Hepatocyte (in vitro differentiated cells): ENCODE measurements at regions not wholly inside any gene's neighbourhood (a gene's known extent, or its start where the extent isn't known, plus 50 kb on each side); places are given as distances from the start of the nearest gene placed in this dataset.

Experiments
- DNase-seq: peaks from one replicate; pipeline ENCODE4 v3.0.0-alpha.2; 2016; ENCODE audit warnings: low spot score
- H2AFZ ChIP-seq: fragments of 200-600 bp; sonication (generic); 2 replicates; pipeline ENCODE4 v1.6.0; 2016; ENCODE audit warnings: antibody characterized with exemption, mild to moderate bottlenecking
- H3K27ac ChIP-seq: fragments of 200-600 bp; sonication (generic); 2 replicates; pipeline ENCODE4 v1.5.1; 2016; ENCODE audit warnings: mild to moderate bottlenecking
- H3K27me3 ChIP-seq: fragments of 200-600 bp; sonication (generic); 2 replicates; pipeline ENCODE4 v1.6.1; 2016
- H3K36me3 ChIP-seq: fragments of 200-600 bp; sonication (generic); replicated peaks from 2 replicates; pipeline ENCODE4 v1.5.1; 2016; ENCODE audit warnings: low read depth; ENCODE audit not compliant: insufficient read depth
- H3K4me1 ChIP-seq: fragments of 200-600 bp; sonication (generic); 2 replicates; pipeline ENCODE4 v1.5.1; 2016; ENCODE audit warnings: mild to moderate bottlenecking, moderate library complexity; ENCODE audit not compliant: insufficient read depth
- H3K4me2 ChIP-seq: fragments of 200-600 bp; sonication (generic); 2 replicates; pipeline ENCODE4 v1.6.0; 2016
- H3K4me3 ChIP-seq: fragments of 200-600 bp; sonication (generic); 2 replicates; pipeline ENCODE4 v1.5.1; 2016; ENCODE audit warnings: mild to moderate bottlenecking
- H3K79me2 ChIP-seq: fragments of 200-600 bp; sonication (generic); 2 replicates; pipeline ENCODE4 v1.6.0; 2017; ENCODE audit warnings: mild to moderate bottlenecking
- H3K9me2 ChIP-seq: fragments of 200-600 bp; sonication (generic); replicated peaks from 2 replicates; pipeline ENCODE4 v1.6.0; 2017; ENCODE audit warnings: mild to moderate bottlenecking; ENCODE audit not compliant: insufficient read depth
- H3K9me3 ChIP-seq: fragments of 200-600 bp; sonication (generic); 2 replicates; pipeline ENCODE4 v1.5.1; 2016; ENCODE audit warnings: low read depth, mild to moderate bottlenecking
- H4K20me1 ChIP-seq: fragments of 200-600 bp; sonication (generic); 2 replicates; pipeline ENCODE4 v1.6.0; 2016; ENCODE audit warnings: mild to moderate bottlenecking; ENCODE audit not compliant: insufficient read depth, poor library complexity, severe bottlenecking
- CTCF ChIP-seq: fragments of 200-600 bp; sonication (generic); IDR thresholded peaks from 2 replicates; pipeline ENCODE4 v1.5.1; 2016; ENCODE audit warnings: antibody characterized with exemption, mild to moderate bottlenecking; ENCODE audit not compliant: poor library complexity
- EZH2 ChIP-seq: fragments of 200-600 bp; sonication (generic); IDR thresholded peaks from 2 replicates; pipeline ENCODE4 v1.6.1; 2016; ENCODE audit warnings: antibody characterized with exemption, mild to moderate bottlenecking, borderline replicate concordance
- EZH2phosphoT487 ChIP-seq: fragments of 200-600 bp; sonication (generic); IDR thresholded peaks from one replicate; pipeline ENCODE4 v1.6.1; 2018; ENCODE audit warnings: antibody characterized with exemption, mild to moderate bottlenecking, low read depth, moderate library complexity; ENCODE audit not compliant: unreplicated experiment, severe bottlenecking
- WGBS: methylation state at CpG from one replicate; pipeline ENCODE4 v1.1.6; 2016; ENCODE audit warnings: low lambda C conversion rate; ENCODE audit errors: missing lambda C conversion rate; 5-methylcytosine and 5-hydroxymethylcytosine counted together

GRCh38 chr3:61343543-61343942, 92.3 kb upstream of the FHIT start:
- Histone ChIP-seq H2AFZ (no peak overlapping the region), H3K9me2 (no peaks in the 10 kb centered on the region), H3K27ac (no peak overlapping the region), H4K20me1 (no peaks in the 10 kb centered on the region), H3K79me2 (no peaks in the 10 kb centered on the region), H3K4me2 (no peak overlapping the region), H3K36me3 (no peaks in the 10 kb centered on the region), H3K4me3 (no peak overlapping the region), H3K4me1 (no peaks in the 10 kb centered on the region), H3K27me3 (no peaks in the 10 kb centered on the region), H3K9me3 (no peaks in the 10 kb centered on the region)
- DNase-seq = no peak
- TF ChIP-seq CTCF (no peak), EZH2 (no peak), EZH2phosphoT487 (no peak)

DNA sequence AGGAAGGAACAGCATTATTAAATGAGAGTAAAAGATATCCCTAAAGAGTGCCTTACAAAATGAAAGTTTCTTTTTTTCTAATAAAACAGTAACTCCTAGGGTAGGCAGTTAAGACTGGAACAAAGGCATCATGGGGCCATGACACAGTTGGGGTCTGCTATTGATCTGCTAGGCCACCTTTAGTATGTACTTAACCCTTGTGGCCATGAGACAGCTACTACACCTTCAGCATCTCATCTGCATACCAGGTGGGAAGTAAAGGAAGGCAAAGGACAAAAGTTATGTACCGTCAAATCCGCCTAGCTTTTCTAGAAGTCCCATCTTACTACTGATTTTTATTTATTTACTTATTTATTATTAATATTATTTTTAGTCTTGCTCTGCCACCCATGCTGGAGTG, 93.8 kb upstream of the FHIT start:
- no peak for DNase-seq
- 94% methylated on average over 2 of the region's 2 CpGs for WGBS
- Histone ChIP-seq H3K9me3 (no peaks in the 10 kb centered on the region), H3K27me3 (no peaks in the 10 kb centered on the region), H3K9me2 (no peaks in the 10 kb centered on the region), H3K36me3 (no peaks in the 10 kb centered on the region), H2AFZ (no peak overlapping the region), H3K4me1 (no peaks in the 10 kb centered on the region), H4K20me1 (no peaks in the 10 kb centered on the region), H3K79me2 (no peaks in the 10 kb centered on the region), H3K4me3 (no peak overlapping the region), H3K27ac (no peak overlapping the region), H3K4me2 (no peak overlapping the region)
- TF ChIP-seq CTCF (no peak), EZH2phosphoT487 (no peak), EZH2 (no peak)

- H3K36me3 ChIP-seq = no peaks in the 10 kb centered on the region
- H3K9me2 ChIP-seq = no peaks in the 10 kb centered on the region
- no peaks in the 10 kb centered on the region for H3K9me3 ChIP-seq
- H3K4me3 ChIP-seq = no peak overlapping the region
- H3K27me3 ChIP-seq = no peaks in the 10 kb centered on the region
- no peaks in the 10 kb centered on the region for H3K4me1 ChIP-seq
- no peak for DNase-seq
- no peaks in the 10 kb centered on the region for H3K79me2 ChIP-seq
- no peaks in the 10 kb centered on the region for H4K20me1 ChIP-seq
- H2AFZ ChIP-seq = no peak overlapping the region
- no peak overlapping the region for H3K4me2 ChIP-seq
- no peak overlapping the region for H3K27ac ChIP-seq
- TF ChIP-seq CTCF (no peak), EZH2 (no peak), EZH2phosphoT487 (no peak)
Measured at GRCh38 chr3:61347981-61348380, 96.7 kb upstream of the FHIT start.

- H3K79me2 ChIP-seq = no peaks in the 10 kb centered on the region
- no peaks in the 10 kb centered on the region for H4K20me1 ChIP-seq
- WGBS = 81% methylated on average over 4 of the region's 4 CpGs
- no peaks in the 10 kb centered on the region for H3K9me2 ChIP-seq
- H3K27me3 ChIP-seq = no peaks in the 10 kb centered on the region
- DNase-seq = no peak
- H2AFZ ChIP-seq = no peak overlapping the region
- TF ChIP-seq CTCF = no peak
- no peaks in the 10 kb centered on the region for H3K9me3 ChIP-seq
- no peak overlapping the region for H3K4me2 ChIP-seq
- H3K4me1 ChIP-seq = no peaks in the 10 kb centered on the region
- no peak overlapping the region for H3K27ac ChIP-seq
- H3K36me3 ChIP-seq = no peaks in the 10 kb centered on the region
- no peak overlapping the region for H3K4me3 ChIP-seq
Measured at GRCh38 chr3:61349717-61350116, 98.5 kb upstream of the FHIT start.
